GM12801 (cell line): ENCODE measurements at regions not wholly inside any gene's neighbourhood (a gene's known extent, or its start where the extent isn't known, plus 50 kb on each side); places are given as distances from the start of the nearest gene placed in this dataset.

Source experiments
- TF ChIP-seq, protein P1 (sequence below): IDR thresholded peaks from one replicate; pipeline ENCODE4 v1.5.1; 2011; ENCODE audit warnings: control low read depth; ENCODE audit not compliant: insufficient read length; ENCODE audit errors: extremely low read depth

DNA sequence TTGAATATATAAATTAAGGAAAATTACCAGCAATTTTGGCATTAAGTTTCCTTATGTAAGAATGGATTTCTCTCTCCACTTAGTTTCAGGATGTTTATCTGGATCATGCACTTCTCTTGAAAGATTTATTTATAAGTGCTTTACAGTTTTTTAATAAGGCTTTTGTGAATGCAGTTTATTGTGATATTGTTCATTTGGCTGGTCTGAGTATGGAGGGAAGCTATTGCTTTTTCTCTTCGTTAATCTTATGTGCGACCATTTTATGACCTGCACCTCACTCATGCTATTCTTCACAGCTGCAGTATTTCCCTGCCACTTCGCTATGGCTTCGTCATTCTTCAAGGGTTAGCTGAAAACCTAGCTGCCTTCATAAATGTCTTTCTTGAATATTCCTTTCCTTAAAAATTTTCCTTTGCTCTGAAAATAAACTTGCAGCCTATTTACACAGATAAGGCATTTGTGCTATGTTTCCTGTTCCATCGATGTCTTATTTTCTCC lies 233.4 kb downstream of the SOCS6 start:
- TF ChIP-seq, protein P1, sequence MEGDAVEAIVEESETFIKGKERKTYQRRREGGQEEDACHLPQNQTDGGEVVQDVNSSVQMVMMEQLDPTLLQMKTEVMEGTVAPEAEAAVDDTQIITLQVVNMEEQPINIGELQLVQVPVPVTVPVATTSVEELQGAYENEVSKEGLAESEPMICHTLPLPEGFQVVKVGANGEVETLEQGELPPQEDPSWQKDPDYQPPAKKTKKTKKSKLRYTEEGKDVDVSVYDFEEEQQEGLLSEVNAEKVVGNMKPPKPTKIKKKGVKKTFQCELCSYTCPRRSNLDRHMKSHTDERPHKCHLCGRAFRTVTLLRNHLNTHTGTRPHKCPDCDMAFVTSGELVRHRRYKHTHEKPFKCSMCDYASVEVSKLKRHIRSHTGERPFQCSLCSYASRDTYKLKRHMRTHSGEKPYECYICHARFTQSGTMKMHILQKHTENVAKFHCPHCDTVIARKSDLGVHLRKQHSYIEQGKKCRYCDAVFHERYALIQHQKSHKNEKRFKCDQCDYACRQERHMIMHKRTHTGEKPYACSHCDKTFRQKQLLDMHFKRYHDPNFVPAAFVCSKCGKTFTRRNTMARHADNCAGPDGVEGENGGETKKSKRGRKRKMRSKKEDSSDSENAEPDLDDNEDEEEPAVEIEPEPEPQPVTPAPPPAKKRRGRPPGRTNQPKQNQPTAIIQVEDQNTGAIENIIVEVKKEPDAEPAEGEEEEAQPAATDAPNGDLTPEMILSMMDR: no peak

DNA sequence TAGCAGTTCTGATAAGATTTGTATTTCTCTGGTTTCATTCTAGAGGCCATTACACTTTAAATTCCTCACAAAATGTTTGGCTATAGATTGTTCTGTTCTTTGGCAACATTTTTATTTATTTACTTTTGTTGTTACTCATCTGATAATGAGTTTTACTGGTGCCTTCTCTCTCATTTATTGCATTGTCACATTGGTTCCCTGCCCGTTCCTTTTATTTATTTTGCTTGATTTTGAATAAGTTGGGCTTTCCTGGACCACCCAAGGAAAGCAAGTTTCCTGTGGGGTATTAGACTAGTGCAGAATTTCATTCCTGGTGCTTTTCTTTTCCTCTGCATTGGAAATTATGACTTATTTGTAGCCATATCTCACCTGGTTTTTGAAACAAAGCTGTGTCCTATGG lies 232.0 kb downstream of the SOCS6 start:
- TF ChIP-seq, protein P1: no peak

DNA sequence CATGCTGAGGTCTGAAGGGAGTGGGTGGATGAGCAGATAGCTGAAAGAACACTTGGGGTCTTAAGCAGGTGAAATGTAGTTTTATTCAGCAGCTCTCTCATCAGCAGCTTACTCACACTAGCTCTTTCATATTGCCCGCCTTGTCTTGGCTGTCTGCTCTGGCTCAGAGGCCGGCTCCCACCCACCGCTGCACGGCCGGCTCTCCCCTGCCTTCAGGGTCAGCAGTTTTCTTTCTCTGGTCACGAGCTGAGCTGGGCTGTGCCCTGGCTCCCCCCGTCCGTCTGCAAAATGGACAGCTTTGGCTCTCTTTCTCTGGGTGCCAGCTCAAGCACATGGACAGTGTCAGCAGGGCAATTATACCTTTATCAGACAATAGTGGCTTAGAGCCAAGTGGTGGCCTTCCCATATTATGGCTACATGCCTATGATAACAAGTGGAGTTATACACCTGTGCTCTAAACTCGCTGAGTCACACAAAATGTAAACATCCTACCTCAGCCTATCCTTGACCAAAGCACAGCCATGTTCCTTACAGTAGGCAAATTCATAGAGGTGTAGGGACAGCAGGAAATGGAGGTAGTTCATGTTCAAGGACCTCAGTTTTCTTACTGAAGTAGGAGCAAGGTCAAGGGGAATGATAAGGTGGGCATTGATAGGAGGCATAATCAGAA lies 224.8 kb downstream of the SOCS6 start:
- TF ChIP-seq, protein P1: no peak

DNA sequence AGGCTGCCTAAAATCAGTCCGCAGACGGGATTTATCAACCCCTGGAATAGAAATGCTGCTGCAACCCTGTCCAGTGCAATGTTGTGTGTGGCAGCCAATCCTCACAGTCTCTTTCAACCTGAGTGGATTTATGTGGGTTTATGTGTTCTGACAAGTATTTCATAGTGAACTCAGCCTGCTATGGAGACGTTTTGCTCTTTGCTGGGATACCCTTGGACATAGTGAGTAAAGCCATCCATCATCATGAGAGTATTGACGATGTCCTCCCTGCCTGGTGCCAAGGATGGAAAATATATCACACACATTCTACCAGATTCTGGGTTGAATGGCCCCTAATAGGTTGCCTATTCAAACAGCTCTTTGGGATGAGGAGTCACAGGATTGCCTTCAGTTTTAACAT lies 219.1 kb downstream of the SOCS6 start:
- TF ChIP-seq, protein P1: no peak

DNA sequence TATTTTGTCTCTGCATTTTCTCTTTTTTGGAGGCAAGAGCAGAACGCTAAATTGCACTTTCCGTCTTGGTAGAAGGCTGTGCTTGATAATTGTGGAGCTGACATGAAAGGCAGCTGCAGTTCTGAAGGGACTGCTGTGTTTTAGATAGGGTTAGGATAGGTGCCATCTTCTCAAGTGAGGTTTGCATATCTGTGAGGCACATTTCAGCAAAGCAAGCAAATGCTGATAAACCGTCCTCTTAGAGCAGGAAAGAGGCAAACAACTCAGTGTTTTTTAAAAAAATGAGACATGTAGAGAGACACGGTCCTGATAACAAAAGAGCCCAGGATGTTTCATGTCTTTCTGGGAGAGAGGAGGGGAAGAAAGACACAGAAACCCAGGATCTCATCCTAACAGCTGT lies 217.7 kb downstream of the SOCS6 start:
- TF ChIP-seq, protein P1: no peak

DNA sequence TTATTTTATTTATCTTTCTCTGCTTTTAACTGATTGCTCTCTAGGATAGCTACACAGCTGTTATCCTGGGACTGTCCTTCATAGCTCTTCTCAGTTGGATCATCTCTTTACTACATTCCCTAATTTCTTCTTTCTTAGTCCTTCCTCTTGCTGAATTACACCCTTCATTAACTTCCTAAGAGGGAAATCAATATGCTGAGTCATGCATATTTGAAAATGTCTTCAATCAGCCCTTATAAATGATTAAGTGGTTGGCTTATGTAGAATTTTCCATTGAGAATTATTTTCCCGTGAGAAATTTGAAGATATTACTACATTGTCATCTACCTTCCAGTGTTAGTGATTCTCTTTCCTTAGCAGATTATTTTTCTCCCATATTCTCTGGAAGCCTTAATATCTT lies 214.2 kb downstream of the SOCS6 start:
- TF ChIP-seq, protein P1: no peak

DNA sequence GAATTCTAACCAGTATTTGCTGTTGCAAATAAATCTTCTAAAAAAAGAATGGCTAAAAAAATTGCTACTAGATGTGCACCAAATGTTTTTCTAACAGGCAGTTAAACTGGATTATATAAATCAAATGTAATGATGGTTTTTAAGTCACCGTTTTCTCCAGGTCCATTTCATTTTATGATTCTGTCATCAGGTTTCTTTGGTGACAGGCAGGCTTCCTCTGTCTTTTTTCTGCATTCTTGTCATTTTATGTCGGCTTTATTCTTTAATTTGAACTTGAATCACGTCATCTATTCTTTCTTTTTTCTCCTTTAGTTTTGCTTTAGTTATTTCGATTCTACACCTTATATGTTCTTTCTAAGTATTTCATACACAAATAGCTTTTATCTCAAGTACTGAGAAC lies 212.5 kb downstream of the SOCS6 start:
- TF ChIP-seq, protein P1: no peak
